Stimulated activated CD8-positive, alpha-beta memory T cell treated with anti-CD3 and anti-CD28 coated beads, Interleukin-7, amount 100 ng/mL, for 1 hour (primary cell): ENCODE measurements at regions not wholly inside any gene's neighbourhood (a gene's known extent, or its start where the extent isn't known, plus 50 kb on each side); places are given as distances from the start of the nearest gene placed in this dataset.

Experiments used
- DNase-seq, 2 donors: peaks; one replicate each; pipeline ENCODE4 v3.0.0-alpha.2; 2020; ENCODE audit warnings: low read depth in 2 of 2

DNA sequence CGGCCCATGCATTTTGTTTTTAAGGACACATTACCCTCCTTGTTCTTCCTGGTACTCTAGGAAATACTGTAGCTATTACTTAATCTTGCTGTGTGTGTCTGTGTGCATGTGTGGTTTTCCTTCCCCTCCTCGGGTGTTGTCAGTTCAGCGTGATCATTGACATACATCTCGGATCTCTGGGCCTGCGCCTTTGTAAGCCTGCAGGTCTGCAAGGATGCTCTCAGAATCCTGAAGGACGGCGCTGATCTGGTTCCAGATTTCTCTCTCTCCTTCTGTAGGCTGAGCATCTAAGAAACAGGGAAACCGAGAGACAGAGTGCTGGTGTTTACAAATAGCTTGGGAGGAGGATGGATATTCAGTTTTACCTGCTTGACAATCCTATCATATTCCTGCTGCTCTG, 100.2 kb downstream of the CYRIA start:
- no peak for DNase-seq

GRCh38 chr2:16561676-16562075, 104.0 kb downstream of the CYRIA start:
- no peak for DNase-seq

- no peak for DNase-seq
Observed at GRCh38 chr2:16561251-16561650, 104.4 kb downstream of the CYRIA start.

GRCh38 chr2:16559278-16560067, 106.2 kb downstream of the CYRIA start:
- no peak for DNase-seq

GRCh38 chr2:16554060-16554583, 111.5 kb downstream of the CYRIA start:
- no peak for DNase-seq

- no peak for DNase-seq
Observed at GRCh38 chr2:16553226-16553625, 112.4 kb downstream of the CYRIA start.

GRCh38 chr2:16552202-16552601, 113.4 kb downstream of the CYRIA start:
- no peak for DNase-seq

DNA sequence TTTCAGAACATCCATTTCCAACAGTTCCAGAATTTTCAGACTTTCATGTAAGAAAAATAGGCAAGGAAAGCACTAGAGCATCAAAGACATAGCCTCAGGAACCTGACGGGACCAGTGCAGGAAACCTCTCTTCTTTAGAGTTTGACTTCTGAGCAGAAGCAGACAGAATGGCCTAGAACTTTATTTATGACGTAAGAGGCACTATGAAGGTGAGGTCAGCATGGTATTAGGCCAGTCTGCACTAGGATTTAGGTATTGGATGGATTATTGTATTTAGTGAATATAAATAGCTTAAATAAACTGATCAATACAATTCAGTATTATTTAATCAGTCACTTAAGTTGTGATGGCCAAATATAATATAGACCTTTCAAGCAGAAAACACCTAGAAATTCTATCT, 117.6 kb downstream of the CYRIA start:
- no peak for DNase-seq

- no peak for DNase-seq
Observed at GRCh38 chr2:16546128-16546754, 119.4 kb downstream of the CYRIA start.

GRCh38 chr2:16538707-16539106, 126.9 kb downstream of the CYRIA start:
- DNase-seq: no peak

GRCh38 chr2:16537347-16537746, 128.3 kb downstream of the CYRIA start:
- DNase-seq: no peak

DNA sequence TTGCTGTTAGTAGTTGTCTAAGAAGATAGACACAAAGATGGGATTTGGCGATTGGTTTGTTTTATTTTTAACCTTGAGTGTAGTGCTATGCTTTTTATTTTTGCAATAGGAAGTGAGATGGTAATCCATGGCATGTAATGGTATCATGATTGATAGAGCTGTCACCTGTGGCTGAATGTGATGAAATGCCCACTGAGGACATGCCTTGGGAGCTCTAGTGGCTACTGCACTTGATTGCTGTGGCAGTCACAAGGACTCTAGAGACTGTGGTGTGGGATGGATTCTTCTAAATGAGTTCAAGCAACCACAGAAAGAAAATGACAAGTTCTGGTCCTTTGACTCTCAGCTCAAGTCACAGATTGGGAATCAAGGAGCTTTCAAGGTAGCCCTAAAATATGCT, 139.4 kb downstream of the CYRIA start:
- DNase-seq: no peak

GRCh38 chr2:16525265-16525887, 140.3 kb downstream of the CYRIA start:
- DNase-seq: no peak

DNA sequence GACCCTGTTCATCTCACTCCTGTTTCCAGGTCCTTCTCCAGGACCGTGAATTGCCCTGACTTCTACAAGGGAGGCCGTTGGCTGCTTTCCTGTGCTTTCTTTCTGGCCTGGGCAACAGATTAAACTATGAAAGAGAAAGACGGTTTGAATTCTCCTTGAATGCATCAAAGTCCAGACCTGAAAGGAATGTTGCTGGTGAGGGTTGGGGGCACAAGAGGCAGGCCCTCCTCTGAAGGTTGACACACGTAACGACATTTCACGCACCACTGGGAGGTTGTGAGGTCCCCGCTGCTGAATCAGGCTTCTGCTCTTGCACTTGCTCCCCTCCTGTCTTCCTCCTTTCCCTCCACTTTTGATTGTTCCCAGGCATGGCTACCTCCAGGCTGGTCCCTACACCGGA, 141.9 kb downstream of the CYRIA start:
- DNase-seq: no peak

DNA sequence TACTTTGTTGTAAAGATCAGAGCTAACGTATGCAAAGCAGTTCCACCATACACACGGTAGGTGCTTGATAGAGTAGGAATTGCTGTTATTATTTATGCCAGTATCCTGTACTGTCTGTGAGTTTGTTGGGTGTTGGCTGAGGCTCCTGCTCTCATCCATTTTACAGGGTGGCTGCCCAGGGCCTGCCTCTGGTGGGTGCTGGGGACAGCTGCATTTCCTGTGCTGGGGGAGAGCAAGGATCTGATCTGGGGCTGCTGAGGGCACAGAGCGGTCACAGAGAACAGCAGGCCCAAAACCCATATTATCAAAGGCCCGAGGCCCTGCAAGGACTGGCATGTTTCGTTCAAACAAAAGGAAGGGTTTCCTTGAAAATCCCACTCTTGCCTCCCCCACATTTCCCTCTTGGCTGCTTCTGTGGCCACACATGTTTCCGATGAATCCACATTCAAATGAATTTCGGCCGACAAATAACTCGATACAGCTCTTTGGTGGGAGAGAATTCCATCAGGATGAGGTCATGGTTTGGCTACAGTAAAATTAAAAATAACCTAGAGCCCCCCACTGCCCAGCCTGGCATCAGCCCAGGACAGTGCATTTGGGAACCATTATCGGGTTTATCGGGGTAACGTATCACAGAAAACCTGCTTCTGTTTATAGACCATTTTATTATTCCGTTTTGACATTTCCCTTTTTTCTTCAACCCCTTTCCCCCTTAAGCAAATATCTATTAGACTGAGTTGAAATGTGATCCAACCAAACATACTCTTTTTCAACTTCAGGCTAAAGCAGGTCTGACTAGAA, 143.4 kb downstream of the CYRIA start:
- no peak for DNase-seq

DNA sequence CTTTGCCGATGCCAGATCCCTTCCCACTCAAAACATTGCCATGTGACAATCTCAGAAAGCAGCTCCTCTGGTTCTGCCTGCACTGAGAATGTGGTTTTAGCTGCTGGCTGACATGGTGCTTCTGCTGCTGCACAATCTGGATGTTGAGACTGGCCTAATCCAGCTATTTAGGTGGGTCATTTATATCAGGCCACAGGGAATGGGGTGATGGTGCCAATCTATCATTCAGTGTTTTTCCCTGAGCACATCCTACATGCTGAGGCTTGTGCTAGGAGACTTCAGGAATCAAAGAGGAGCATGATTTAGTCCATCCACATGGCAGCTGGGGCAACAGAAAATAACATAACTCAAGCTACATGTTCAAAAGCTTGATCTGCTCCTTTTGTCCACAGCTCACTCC, 144.7 kb downstream of the CYRIA start:
- no peak for DNase-seq

- no peak for DNase-seq
Observed at GRCh38 chr2:16515696-16516095, 149.9 kb downstream of the CYRIA start.

GRCh38 chr2:16513626-16514025, 152.0 kb downstream of the CYRIA start:
- no peak for DNase-seq

DNA sequence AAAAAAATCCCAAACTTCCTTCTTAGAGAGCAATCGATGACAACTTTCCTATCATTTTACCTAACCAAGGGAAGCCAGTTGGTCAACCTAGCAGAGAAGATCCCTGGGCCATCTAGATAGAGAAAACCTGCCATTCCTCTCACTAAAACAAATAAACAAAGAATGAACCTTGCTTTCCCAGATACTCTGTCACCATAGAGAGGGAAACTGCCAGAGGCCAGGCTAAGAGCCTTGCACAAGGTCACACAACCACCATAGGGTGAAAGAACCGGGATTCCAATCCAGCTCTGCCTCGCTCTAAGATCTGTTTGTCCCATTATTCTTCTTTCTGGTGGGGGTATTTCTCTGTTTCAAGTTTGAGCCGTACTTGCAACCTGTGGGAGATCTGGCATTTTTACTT, 154.6 kb downstream of the CYRIA start:
- no peak for DNase-seq

- no peak for DNase-seq
Observed at GRCh38 chr2:16509042-16509441, 156.6 kb downstream of the CYRIA start.

GRCh38 chr2:16508490-16508851, 157.2 kb downstream of the CYRIA start:
- no peak for DNase-seq
